ENCODE measurements at regions not wholly inside any gene's neighbourhood (a gene's known extent, or its start where the extent isn't known, plus 50 kb on each side); places are given as distances from the start of the nearest gene placed in this dataset.

GRCh38 chr11:10984742-10985141 is 126.9 kb upstream of the ZBED5 start (continued):
- no peak for TF ChIP-seq STAT6 (CRISPR knock-in tag; conservative IDR thresholded peaks at IDR 0.05; ENCODE audit: low read depth)

GRCh38 chr11:10984250-10984649 is 126.4 kb upstream of the ZBED5 start:
- no peak overlapping the region for H3K27ac Mint-ChIP-seq
- no peaks in the 10 kb centered on the region; the same call in none of the 2 replicates for H3K27me3 Mint-ChIP-seq (ENCODE audit: low read depth)
- ATAC-seq: peak; percentile 100
- DNase-seq (ENCODE audit: low spot score): peak; percentile 30
- peaks cover 10% of the 10 kb centered on the region for H3K4me1 Mint-ChIP-seq
- CTCF ChIA-PET: interaction anchor here (0.6 to 2.7 kb wide), 5 partner anchors 44 to 857 kb away, joined by 3 to 12 read pairs (median 3); no protein-coding TSS in a partner anchor
- H3K4me3 Mint-ChIP-seq: no peak overlapping the region
- TF ChIP-seq USF1 (CRISPR knock-in tag; IDR thresholded peaks at IDR 0.05): peak; percentile 91
- TF ChIP-seq USF2 (CRISPR knock-in tag; IDR thresholded peaks at IDR 0.05): peak; percentile 91
- no peak for TF ChIP-seq CREM (CRISPR knock-in tag; IDR thresholded peaks at IDR 0.05)
- peak; percentile 94 for TF ChIP-seq NFYB (CRISPR knock-in tag; conservative IDR thresholded peaks at IDR 0.05; ENCODE audit: low read depth)
- POLR2A ChIA-PET: no interaction called here
- H3K36me3 Mint-ChIP-seq: no peaks in the 10 kb centered on the region
- H3K9me3 Mint-ChIP-seq: no peaks in the 10 kb centered on the region

GRCh38 chr11:10982704-10983510 is 125.1 kb upstream of the ZBED5 start:
- no peaks in the 10 kb centered on the region; the same call in none of the 2 replicates for H3K27me3 Mint-ChIP-seq (ENCODE audit: low read depth)
- H3K9me3 Mint-ChIP-seq: no peaks in the 10 kb centered on the region
- H3K36me3 Mint-ChIP-seq: no peaks in the 10 kb centered on the region
- peaks cover 6% of the 10 kb centered on the region for H3K4me1 Mint-ChIP-seq
- DNase-seq (ENCODE audit: low spot score): no peak
- ChIA-PET CTCF (interaction anchor here (2.7 kb wide), 1 partner anchor 49 kb away, joined by 12 read pairs; no protein-coding TSS in a partner anchor), POLR2A (no interaction called here)
- no peak overlapping the region for H3K27ac Mint-ChIP-seq
- TF ChIP-seq OVOL2 (CRISPR knock-in tag; IDR thresholded peaks at IDR 0.05; ENCODE audit: borderline replicate concordance) (no peak), SMAD3 (CRISPR knock-in tag; IDR thresholded peaks at IDR 0.05; ENCODE audit: borderline replicate concordance) (no peak), ATF2 (CRISPR knock-in tag; IDR thresholded peaks at IDR 0.05; ENCODE audit: borderline replicate concordance, low read depth) (no peak), MAX (CRISPR knock-in tag; IDR thresholded peaks at IDR 0.05) (no peak), HMGA2 (CRISPR knock-in tag; IDR thresholded peaks at IDR 0.05) (no peak), PREB (CRISPR knock-in tag; IDR thresholded peaks at IDR 0.05; ENCODE audit: borderline replicate concordance) (no peak), PRRX2 (CRISPR knock-in tag; IDR thresholded peaks at IDR 0.05) (no peak), SMAD4 (CRISPR knock-in tag; IDR thresholded peaks at IDR 0.05) (no peak), MLX (CRISPR knock-in tag; IDR thresholded peaks at IDR 0.05) (no peak), GABPB1 (CRISPR knock-in tag; IDR thresholded peaks at IDR 0.05) (no peak), ZSCAN18 (CRISPR knock-in tag; IDR thresholded peaks at IDR 0.05) (no peak), TEAD1 (CRISPR knock-in tag; IDR thresholded peaks at IDR 0.05) (no peak)
- no peak overlapping the region for H3K4me3 Mint-ChIP-seq
- ATAC-seq: no peak
